ENCODE measurements at regions not wholly inside any gene's neighbourhood (a gene's known extent, or its start where the extent isn't known, plus 50 kb on each side); places are given as distances from the start of the nearest gene placed in this dataset.

DNA sequence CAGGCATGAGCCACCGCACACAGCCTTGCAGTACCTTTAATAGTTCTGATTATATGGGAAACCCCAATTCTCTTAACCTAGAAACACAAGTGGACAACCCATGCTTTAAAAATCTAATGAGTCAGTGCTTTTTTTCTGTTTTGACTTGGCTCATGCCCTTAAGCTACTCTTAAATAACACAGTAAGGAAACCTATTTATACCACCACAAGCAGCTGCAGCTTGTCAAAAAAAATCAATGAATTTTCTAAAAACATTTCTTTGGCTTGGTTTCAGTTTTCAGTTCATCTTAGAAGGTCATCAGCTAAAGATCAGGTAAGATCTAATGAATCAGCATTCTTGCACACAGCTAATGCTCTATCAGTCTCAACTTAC lies 124.1 kb upstream of the DST start:
- no peak for DNase-seq (ENCODE audit: low spot score)

GRCh38 chr6:56766139-56766805 lies 123.6 kb upstream of the DST start:
- DNase-seq (ENCODE audit: low spot score) = no peak

- no peak for DNase-seq (ENCODE audit: low spot score)
Measured at GRCh38 chr6:56765494-56765893, 122.8 kb upstream of the DST start.

GRCh38 chr6:56764081-56764566 lies 121.4 kb upstream of the DST start:
- DNase-seq (ENCODE audit: low spot score) = peak; percentile 53

GRCh38 chr6:56761651-56762050 lies 119.0 kb upstream of the DST start:
- no peak for DNase-seq (ENCODE audit: low spot score)

GRCh38 chr6:56760842-56761241 lies 118.2 kb upstream of the DST start:
- DNase-seq (ENCODE audit: low spot score) = no peak

- no peak for DNase-seq (ENCODE audit: low spot score)
Measured at GRCh38 chr6:56759521-56759920, 116.8 kb upstream of the DST start.

GRCh38 chr6:56758553-56758952 lies 115.9 kb upstream of the DST start:
- DNase-seq (ENCODE audit: low spot score) = no peak

GRCh38 chr6:56758120-56758519 lies 115.4 kb upstream of the DST start:
- DNase-seq (ENCODE audit: low spot score) = no peak

DNA sequence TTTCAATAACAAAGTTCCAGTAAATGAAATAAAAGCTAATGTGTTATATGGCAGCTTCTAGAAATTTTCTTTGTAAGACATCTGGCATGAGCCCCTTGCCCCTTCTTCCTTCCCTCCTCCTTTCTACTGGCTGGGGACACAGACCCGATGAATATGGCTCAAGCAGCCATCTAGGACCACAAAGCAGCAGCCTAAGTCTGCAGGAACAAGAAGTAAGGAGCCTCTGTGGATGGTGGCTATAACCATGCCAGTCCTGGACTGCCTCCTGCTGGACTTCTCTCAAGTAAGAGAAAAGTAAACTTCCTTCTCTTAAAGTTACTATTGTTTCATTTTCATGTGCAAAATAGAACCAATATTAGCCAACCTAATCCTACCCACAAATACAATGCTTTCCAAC lies 114.9 kb upstream of the DST start:
- DNase-seq (ENCODE audit: low spot score) = peak; percentile 58

- DNase-seq (ENCODE audit: low spot score) = no peak
Measured at GRCh38 chr6:56756791-56757587, 114.3 kb upstream of the DST start.

DNA sequence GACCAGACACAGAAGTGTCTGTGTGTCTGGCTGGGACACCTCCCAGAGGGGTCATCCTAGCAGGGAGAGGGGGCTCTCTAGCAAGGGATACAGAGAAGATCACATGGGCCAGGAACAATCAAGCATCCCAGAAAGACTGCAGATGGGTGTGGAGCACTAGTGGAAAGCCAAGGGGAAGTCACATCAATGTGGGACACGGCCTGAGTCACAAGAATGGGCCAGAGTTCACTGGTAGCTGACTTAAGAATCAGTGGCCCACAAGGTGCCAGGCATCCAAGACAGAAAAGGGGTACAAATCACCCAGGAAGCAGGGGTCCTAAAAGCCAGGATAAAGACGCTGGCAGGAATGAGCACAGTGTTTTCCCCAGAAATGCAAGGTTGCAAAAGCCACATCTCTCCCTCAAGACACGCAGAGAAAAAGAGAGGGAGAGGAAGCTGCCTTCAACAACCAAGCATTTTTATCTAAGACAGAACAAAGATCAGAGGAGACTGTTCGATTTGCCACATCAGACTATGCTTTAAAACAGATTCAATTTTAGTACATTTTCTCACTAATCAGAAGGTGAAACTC lies 113.6 kb upstream of the DST start:
- no peak for DNase-seq (ENCODE audit: low spot score)

DNA sequence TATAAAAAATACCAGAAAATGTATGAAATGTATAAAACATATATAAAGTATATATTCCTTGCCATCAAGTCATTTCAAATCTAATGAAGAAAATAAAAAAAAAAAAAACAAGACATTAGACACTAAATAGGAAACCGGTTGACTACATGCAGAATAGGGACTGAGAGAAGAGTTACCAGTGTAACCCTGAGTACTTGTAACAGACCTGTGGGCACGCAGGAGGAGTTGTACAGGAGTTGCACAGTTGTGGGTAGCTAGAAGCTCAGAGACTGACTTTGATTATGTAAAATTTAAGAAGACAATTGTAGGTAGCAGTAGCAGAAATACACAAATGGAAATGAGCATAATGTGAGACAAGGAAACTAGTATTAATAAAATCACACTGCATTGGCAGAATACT lies 112.4 kb upstream of the DST start:
- no peak for DNase-seq (ENCODE audit: low spot score)

- DNase-seq (ENCODE audit: low spot score) = no peak
Measured at GRCh38 chr6:56753811-56754210, 111.1 kb upstream of the DST start.

- no peak for DNase-seq (ENCODE audit: low spot score)
Measured at GRCh38 chr6:56752534-56752933, 109.8 kb upstream of the DST start.

DNA sequence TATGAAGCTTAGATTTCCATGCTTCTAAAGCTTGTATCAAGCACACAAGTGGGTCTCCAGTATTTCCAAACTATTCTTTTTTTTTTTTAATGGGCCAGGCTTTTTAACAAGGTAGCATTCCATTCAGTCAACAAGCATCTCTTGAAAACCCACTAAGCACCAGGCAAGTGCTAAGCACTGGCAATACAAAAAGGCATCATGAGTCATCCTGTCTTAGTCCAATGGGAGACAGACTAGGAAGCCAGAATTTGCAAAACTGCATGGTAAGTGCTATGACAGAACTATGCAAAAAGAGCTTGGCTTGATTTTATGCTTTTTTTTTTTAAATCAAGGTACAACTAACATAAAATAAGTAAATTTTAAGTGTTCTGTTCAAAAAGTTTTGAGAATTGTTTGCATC lies 109.3 kb upstream of the DST start:
- DNase-seq (ENCODE audit: low spot score) = no peak

DNA sequence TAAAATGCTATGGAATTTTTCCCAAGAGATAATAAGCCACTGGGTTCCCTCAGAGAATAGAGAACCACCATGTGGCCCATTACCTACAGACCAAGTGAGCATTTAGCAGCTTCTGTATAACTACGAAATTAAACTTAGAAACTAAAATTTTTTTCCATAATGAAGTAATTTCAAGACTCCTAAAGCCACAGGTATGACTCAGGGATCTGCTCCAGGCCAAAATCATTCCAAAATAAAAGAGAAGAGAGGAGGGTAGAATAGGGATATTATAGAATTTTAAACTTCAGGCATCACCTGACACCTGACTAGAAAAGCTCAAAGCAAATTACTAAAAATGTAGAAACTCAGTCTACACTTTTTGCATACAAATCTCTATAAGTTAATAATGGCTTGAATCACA lies 108.9 kb upstream of the DST start:
- no peak for DNase-seq (ENCODE audit: low spot score)

DNA sequence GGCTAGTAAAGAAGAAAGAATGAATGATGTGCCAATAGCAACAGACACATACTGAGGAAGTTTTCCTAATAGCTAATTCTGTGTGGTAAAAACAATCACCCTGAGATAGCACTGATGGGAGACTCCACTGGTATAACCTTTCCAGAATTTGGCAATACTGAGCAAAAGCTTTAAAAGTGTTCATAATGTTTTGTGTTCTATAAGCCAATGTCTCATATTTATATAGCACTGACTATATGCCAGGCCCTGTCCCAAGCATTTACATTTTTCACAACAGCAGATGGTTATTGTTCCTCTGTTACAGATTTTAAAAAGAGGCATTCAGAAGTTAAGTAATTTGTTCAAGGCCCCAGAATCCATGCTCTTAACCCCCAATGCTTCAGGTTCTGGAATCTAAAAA lies 108.0 kb upstream of the DST start:
- DNase-seq (ENCODE audit: low spot score) = no peak

DNA sequence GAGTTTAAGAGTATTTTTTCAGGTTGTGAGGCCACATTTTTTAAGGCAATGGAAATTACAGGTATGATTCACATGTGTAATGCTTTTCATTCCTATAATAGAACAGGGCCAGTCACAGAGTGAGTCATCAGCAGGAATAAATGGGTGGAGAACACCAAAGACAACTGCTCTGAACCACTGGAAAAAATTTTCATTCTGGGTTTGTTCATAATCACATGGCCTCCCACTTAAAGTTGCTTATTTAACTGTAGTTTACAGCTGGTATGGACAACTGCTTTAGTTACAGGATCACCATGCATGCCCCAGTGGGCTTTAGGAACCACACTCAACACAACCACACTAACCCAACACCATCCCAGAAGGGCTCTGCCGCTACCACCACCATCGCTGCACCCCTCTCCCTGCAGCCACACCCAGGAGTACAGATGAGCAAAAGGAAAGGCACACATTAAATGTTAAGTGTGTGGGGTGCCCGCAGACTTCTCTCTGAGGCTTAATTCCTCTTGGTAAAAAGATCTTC lies 107.0 kb upstream of the DST start:
- no peak for DNase-seq (ENCODE audit: low spot score)

DNA sequence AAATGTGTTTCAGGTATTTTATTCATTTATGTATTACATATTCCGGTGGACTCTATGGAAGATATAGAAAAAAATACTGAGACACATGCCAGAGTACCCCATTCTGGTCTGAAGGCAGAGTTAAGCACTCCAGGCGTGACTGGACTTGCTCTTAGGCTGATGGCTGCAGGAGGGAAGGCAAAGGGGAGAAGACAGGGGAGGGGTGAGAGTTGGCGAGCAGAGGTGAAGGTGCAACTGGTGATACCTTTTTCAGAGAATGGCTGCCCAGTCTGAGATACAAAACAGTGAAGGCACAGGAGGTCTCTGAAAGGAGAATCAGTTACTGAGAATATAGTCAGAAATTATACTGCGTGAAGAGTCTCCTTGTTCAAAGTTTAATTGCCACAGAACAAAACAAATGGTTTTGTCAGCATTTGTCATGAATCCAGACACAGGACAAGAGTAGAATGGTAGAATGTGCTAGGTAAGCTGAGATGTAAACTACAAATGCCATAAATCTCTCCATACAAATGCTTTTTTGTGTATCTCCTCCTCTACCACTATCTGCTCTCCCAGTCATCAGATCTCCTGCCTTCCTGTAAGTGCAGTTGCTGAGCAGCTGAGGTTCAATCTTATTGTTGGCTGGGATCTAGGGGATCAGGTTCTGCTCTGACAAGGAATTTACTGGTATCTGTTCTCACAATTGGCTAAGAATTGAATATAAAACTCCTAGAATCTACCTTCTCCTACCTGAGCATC lies 104.2 kb upstream of the DST start:
- no peak for DNase-seq (ENCODE audit: low spot score)

GRCh38 chr6:56745971-56746370 lies 103.3 kb upstream of the DST start:
- DNase-seq (ENCODE audit: low spot score) = no peak

GRCh38 chr6:56745081-56745480 lies 102.4 kb upstream of the DST start:
- no peak for DNase-seq (ENCODE audit: low spot score)
